ENCODE measurements at regions not wholly inside any gene's neighbourhood (a gene's known extent, or its start where the extent isn't known, plus 50 kb on each side); places are given as distances from the start of the nearest gene placed in this dataset.
A peak's percentile ranks its signal among the peaks of the same experiment; 100 is the strongest.

DNA sequence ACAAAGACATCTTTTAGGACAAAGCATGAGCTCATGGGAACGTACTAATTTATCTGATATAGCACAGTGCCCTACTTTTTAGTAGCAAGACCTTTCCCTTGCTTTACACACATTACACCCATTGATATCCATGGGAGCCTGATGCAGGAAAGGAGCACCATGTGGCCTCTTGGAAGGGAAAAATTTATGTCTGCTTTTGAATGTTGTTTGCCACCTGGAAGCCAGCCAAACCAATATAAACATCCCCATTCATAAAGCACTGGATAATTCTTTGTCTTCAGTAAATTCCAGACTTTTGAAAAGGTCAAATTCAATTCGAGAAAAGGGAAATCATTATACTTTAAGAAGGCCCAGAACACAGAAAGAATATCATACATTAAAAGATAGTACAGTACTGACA, 152.3 kb upstream of the BEND6 start (continued):
- TF ChIP-seq, protein P1, sequence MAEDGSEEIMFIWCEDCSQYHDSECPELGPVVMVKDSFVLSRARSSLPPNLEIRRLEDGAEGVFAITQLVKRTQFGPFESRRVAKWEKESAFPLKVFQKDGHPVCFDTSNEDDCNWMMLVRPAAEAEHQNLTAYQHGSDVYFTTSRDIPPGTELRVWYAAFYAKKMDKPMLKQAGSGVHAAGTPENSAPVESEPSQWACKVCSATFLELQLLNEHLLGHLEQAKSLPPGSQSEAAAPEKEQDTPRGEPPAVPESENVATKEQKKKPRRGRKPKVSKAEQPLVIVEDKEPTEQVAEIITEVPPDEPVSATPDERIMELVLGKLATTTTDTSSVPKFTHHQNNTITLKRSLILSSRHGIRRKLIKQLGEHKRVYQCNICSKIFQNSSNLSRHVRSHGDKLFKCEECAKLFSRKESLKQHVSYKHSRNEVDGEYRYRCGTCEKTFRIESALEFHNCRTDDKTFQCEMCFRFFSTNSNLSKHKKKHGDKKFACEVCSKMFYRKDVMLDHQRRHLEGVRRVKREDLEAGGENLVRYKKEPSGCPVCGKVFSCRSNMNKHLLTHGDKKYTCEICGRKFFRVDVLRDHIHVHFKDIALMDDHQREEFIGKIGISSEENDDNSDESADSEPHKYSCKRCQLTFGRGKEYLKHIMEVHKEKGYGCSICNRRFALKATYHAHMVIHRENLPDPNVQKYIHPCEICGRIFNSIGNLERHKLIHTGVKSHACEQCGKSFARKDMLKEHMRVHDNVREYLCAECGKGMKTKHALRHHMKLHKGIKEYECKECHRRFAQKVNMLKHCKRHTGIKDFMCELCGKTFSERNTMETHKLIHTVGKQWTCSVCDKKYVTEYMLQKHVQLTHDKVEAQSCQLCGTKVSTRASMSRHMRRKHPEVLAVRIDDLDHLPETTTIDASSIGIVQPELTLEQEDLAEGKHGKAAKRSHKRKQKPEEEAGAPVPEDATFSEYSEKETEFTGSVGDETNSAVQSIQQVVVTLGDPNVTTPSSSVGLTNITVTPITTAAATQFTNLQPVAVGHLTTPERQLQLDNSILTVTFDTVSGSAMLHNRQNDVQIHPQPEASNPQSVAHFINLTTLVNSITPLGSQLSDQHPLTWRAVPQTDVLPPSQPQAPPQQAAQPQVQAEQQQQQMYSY (CRISPR knock-in tag; IDR thresholded peaks at IDR 0.05): no peak

DNA sequence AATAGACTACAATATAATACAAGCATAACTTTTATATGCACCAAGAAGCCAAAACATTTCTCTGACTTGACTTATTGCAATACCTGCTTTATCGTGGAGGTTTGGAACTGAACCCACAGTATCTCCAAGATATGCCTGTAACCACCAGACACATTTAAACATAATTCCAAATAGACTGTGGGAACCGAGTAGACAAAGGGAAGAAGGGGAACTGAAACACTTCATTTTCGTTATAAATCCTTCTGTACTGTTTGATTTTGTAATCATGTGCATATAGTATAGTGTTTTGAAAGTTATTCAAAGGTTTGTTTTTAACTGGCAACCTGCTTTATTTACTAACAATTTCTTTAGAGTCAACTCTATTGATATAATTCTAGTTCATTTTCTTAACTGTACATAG, 154.9 kb upstream of the BEND6 start:
- no peak for DNase-seq (ENCODE audit: low read depth, low spot score)
- in situ Hi-C loops (cut with MboI) (no loop called here), intact Hi-C loops (cut with micrococcal nuclease; ENCODE audit: unreplicated experiment) (loop anchor here (5.0 kb wide), 1 partner anchor 42 kb away; no protein-coding TSS in a partner anchor)
- ChIA-PET RAD21 (ENCODE audit: unreplicated experiment) (no interaction called here), POLR2A (interaction anchor here (1.2 kb wide), 1 partner anchor 32 kb away, joined by 3 read pairs; no protein-coding TSS in a partner anchor), SMC1A (ENCODE audit: uncharacterized antibody, unreplicated experiment) (no interaction called here), CTCF (interaction anchor here (0.9 kb wide), 1 partner anchor 12 kb away, joined by 3 read pairs; no protein-coding TSS in a partner anchor)
- Histone ChIP-seq H2AFZ (ENCODE audit: control insufficient read depth, low read depth, low read length) (no peak overlapping the region), H3K4me3 (no peak overlapping the region), H4K20me1 (ENCODE audit: control insufficient read depth, insufficient read depth) (no peaks in the 10 kb centered on the region), H3K27ac (ENCODE audit: control insufficient read depth, insufficient read depth) (no peak overlapping the region; the same call in 1 of the 2 replicates), H3K27me3 (replicated peaks in 1 of 2; ENCODE audit: control insufficient read depth in 2 of 2, insufficient read depth in 2 of 2, low read length in 1 of 2) (no peaks in the 10 kb centered on the region), H3K79me2 (ENCODE audit: control insufficient read depth, insufficient read depth, low read length) (peaks cover 68% of the 10 kb centered on the region), H3K36me3 (ENCODE audit: control insufficient read depth in 2 of 2, insufficient read depth in 2 of 2, low read length in 1 of 2) (peaks cover 0 to 2% of the 10 kb centered on the region in 2 experiments; a peak in 1 of 4 replicates), H3K4me2 (ENCODE audit: control insufficient read depth, insufficient read depth) (no peak overlapping the region), H3K9ac (ENCODE audit: control insufficient read depth, insufficient read depth, low read length) (no peak overlapping the region), H3K9me3 (replicated peaks; ENCODE audit: control insufficient read depth, insufficient read depth, low read length) (no peaks in the 10 kb centered on the region; the same call in 2 of the 3 replicates), H3K4me1 (ENCODE audit: control insufficient read depth, insufficient read depth, low read length) (peaks cover 24% of the 10 kb centered on the region; the same call in 1 of the 2 replicates)
- no peak for FAIRE-seq
- ATAC-seq: peak; percentile 10
- 35% methylated on average over 3 of the region's 3 CpGs for WGBS (ENCODE audit: insufficient coverage, insufficient replicate concordance, low lambda C conversion rate, missing lambda C conversion rate)
- no TSS peak for BruUV-seq (replicated peaks)
- TF ChIP-seq, protein P2, sequence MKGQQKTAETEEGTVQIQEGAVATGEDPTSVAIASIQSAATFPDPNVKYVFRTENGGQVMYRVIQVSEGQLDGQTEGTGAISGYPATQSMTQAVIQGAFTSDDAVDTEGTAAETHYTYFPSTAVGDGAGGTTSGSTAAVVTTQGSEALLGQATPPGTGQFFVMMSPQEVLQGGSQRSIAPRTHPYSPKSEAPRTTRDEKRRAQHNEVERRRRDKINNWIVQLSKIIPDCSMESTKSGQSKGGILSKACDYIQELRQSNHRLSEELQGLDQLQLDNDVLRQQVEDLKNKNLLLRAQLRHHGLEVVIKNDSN (IDR thresholded peaks at IDR 0.05; ENCODE audit: borderline replicate concordance, extremely low read length, insufficient read depth, low read depth, low read length): no peak
- no peak for TF ChIP-seq RFX5 (IDR thresholded peaks at IDR 0.05; ENCODE audit: low read depth, low read length)
- no peak for TF ChIP-seq NFYB (IDR thresholded peaks at IDR 0.05; ENCODE audit: insufficient read depth, low read depth, low read length)
- TF ChIP-seq, protein P3, sequence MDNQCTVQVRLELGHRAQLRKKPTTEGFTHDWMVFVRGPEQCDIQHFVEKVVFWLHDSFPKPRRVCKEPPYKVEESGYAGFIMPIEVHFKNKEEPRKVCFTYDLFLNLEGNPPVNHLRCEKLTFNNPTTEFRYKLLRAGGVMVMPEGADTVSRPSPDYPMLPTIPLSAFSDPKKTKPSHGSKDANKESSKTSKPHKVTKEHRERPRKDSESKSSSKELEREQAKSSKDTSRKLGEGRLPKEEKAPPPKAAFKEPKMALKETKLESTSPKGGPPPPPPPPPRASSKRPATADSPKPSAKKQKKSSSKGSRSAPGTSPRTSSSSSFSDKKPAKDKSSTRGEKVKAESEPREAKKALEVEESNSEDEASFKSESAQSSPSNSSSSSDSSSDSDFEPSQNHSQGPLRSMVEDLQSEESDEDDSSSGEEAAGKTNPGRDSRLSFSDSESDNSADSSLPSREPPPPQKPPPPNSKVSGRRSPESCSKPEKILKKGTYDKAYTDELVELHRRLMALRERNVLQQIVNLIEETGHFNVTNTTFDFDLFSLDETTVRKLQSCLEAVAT (IDR thresholded peaks at IDR 0.05): no peak
- TF ChIP-seq IKZF1 (conservative IDR thresholded peaks at IDR 0.05): peak; percentile 39; the same call in 1 of the 2 replicates
- no peak for TF ChIP-seq BCL11A (IDR thresholded peaks at IDR 0.05; ENCODE audit: low read depth, low read length)
- TF ChIP-seq SPI1 (IDR thresholded peaks at IDR 0.05; ENCODE audit: borderline replicate concordance, insufficient read depth, low read depth, low read length): peak; percentile 83
- no peak for TF ChIP-seq CBFB (IDR thresholded peaks at IDR 0.05; ENCODE audit: low read depth)
- TF ChIP-seq EED (IDR thresholded peaks at IDR 0.05; ENCODE audit: low read depth): 0 out of 2 replicates have a peak, but pooled peaks have one; percentile 38
- TF ChIP-seq RUNX3 (IDR thresholded peaks at IDR 0.05; ENCODE audit: low read length): no peak; the same call in 1 of the 2 replicates
- TF ChIP-seq IKZF2 (IDR thresholded peaks at IDR 0.05): peak; percentile 65 to 70; a peak in 3 of 4 replicates
